GM21786 (cell line): ENCODE measurements at regions not wholly inside any gene's neighbourhood (a gene's known extent, or its start where the extent isn't known, plus 50 kb on each side); places are given as distances from the start of the nearest gene placed in this dataset.

Source experiments
- ATAC-seq: cut with Tn5 transposase; IDR thresholded peaks from one replicate; pipeline ENCODE4 v1.9.1; 2021; ENCODE audit not compliant: unreplicated experiment

GRCh38 chr7:131100357-131101054, 227.2 kb upstream of the MKLN1 start:
- ATAC-seq, result no peak

GRCh38 chr7:131103997-131104396, 223.7 kb upstream of the MKLN1 start:
- no peak for ATAC-seq

GRCh38 chr7:131104596-131105293, 222.9 kb upstream of the MKLN1 start:
- no peak for ATAC-seq

GRCh38 chr7:131105294-131105798, 222.3 kb upstream of the MKLN1 start:
- ATAC-seq, result no peak

- peak; percentile 26 for ATAC-seq
Measured at GRCh38 chr7:131105799-131106680, 221.6 kb upstream of the MKLN1 start.

GRCh38 chr7:131106681-131107336, 220.9 kb upstream of the MKLN1 start:
- ATAC-seq, result no peak

- peak; percentile 45 for ATAC-seq
Measured at GRCh38 chr7:131107337-131108211, 220.1 kb upstream of the MKLN1 start.

GRCh38 chr7:131108212-131108940, 219.3 kb upstream of the MKLN1 start:
- ATAC-seq, result peak; percentile 16

- ATAC-seq, result no peak
Measured at GRCh38 chr7:131109011-131109758, 218.5 kb upstream of the MKLN1 start.

GRCh38 chr7:131109759-131110296, 217.8 kb upstream of the MKLN1 start:
- peak; percentile 25 for ATAC-seq

GRCh38 chr7:131110297-131111080, 217.2 kb upstream of the MKLN1 start:
- no peak for ATAC-seq

GRCh38 chr7:131111081-131111576, 216.5 kb upstream of the MKLN1 start:
- ATAC-seq, result peak; percentile 20

GRCh38 chr7:131111792-131112191, 215.9 kb upstream of the MKLN1 start:
- ATAC-seq, result no peak

GRCh38 chr7:131112431-131112830, 215.2 kb upstream of the MKLN1 start:
- no peak for ATAC-seq

- ATAC-seq, result no peak
Measured at GRCh38 chr7:131115340-131115739, 212.3 kb upstream of the MKLN1 start.

- no peak for ATAC-seq
Measured at GRCh38 chr7:131117439-131117838, 210.2 kb upstream of the MKLN1 start.

- no peak for ATAC-seq
Measured at GRCh38 chr7:131119381-131119780, 208.3 kb upstream of the MKLN1 start.
